ENCODE measurements at regions not wholly inside any gene's neighbourhood (a gene's known extent, or its start where the extent isn't known, plus 50 kb on each side); places are given as distances from the start of the nearest gene placed in this dataset.

- TF ChIP-seq CTCF (IDR thresholded peaks at IDR 0.05; ENCODE audit: poor library complexity) (no peak), EZH2 (IDR thresholded peaks at IDR 0.05; ENCODE audit: borderline replicate concordance) (no peak), EZH2phosphoT487 (IDR thresholded peaks at IDR 0.05; ENCODE audit: low read depth, severe bottlenecking, unreplicated experiment) (no peak)
These were observed 111.0 kb upstream of the SPDL1 start for GRCh38 chr5:169472544-169472943.
